ENCODE measurements at regions not wholly inside any gene's neighbourhood (a gene's known extent, or its start where the extent isn't known, plus 50 kb on each side); places are given as distances from the start of the nearest gene placed in this dataset.
A peak's percentile ranks its signal among the peaks of the same experiment; 100 is the strongest.

DNA sequence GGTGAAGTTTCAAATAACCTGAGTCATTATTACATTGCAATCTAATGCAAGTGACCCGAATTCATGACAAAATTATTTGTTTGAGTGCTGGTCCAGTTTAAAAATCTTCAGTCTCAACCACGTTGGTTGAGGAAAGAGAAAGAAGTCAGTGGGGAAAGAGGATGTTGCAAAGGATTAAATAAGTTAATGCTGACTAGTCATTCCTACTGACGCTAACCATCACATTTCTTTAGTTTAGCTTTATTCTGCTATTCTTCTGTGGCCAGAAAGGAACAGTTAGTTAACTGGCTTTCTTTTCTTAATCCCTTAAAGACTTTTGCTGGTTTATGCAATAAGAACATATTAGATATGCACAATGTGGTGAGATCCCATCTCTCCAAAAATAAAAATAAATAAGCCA, 143.8 kb upstream of the FAM83B start:
- no peaks in the 10 kb centered on the region for H3K4me1 ChIP-seq (ENCODE audit: control insufficient read depth, insufficient read depth, low read length)
- DNase-seq: no peak
- WGBS (ENCODE audit: insufficient coverage): no CpG with 5 or more reads among the region's 3 CpGs
- H3K9me3 ChIP-seq (replicated peaks; ENCODE audit: control insufficient read depth, low read depth, low read length): no peaks in the 10 kb centered on the region
- H3K27ac ChIP-seq (ENCODE audit: low read length): no peak overlapping the region
- H3K36me3 ChIP-seq (ENCODE audit: control insufficient read depth, insufficient read depth, low read length): no peaks in the 10 kb centered on the region
- H3K27me3 ChIP-seq (ENCODE audit: control insufficient read depth, insufficient read depth, low read length): no peaks in the 10 kb centered on the region
- no peak overlapping the region for H3K4me3 ChIP-seq (ENCODE audit: low read length)

DNA sequence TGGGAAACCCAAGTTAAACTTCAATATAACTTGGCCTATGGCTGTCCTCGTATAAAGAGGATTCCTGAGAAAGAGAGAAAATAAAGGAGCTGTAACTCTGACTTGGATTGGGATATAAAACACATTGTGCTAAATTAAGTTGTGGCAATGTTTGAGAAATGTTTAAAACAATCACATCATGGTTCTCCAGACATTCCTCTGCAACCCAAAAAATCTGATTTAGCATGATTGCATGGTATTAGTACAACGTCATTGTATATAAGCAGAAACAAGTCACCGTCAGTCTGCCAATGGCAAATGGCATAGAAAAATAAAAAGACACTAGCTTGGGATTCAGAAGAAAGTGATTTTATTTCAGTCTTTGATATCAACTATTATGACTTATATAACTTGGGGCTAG, 140.2 kb upstream of the FAM83B start:
- no peak for DNase-seq
- WGBS (ENCODE audit: insufficient coverage): no CpG with 5 or more reads among the region's 3 CpGs
- H3K36me3 ChIP-seq (ENCODE audit: control insufficient read depth, insufficient read depth, low read length): no peaks in the 10 kb centered on the region
- H3K27me3 ChIP-seq (ENCODE audit: control insufficient read depth, insufficient read depth, low read length): no peaks in the 10 kb centered on the region
- no peak overlapping the region for H3K27ac ChIP-seq (ENCODE audit: low read length)
- H3K4me1 ChIP-seq (ENCODE audit: control insufficient read depth, insufficient read depth, low read length): peaks cover 2% of the 10 kb centered on the region
- H3K4me3 ChIP-seq (ENCODE audit: low read length): no peak overlapping the region
- no peaks in the 10 kb centered on the region for H3K9me3 ChIP-seq (replicated peaks; ENCODE audit: control insufficient read depth, low read depth, low read length)

DNA sequence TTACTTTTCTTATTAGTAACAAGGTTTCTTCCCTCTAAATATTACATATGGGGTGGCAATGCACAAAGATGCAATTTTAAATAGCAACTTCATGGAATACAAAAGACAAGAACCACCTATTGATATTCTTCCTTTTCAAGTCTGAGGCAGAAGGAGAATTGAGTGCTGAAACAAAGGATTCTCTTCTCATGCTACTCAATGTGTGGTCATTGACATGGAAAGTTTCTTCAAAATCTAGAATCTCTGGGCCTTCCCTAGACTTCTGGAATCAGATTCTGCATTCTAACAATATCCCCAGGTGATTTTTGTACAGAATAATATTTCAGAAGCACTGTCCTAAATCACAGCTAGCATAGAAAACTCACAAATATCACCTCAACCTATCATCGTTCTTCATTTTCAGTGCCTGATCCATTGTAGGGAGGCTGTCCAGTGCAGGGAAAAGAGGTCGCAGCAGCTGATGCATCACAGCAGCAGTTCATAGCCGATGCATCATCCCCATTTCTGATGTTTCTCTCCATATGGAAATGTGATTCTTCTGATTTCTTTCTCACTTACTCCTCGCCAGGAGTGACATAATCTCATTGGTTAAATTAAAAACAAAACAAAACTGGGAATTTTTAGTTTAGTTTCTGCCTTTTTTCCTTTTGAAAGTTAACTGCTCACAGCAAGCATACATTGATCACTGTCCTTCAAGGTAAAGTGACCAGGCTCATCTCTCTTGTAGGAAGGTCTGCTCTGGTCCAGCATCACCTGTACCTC, 139.5 kb upstream of the FAM83B start:
- DNase-seq: peak; percentile 85
- WGBS (ENCODE audit: insufficient coverage): no CpG with 5 or more reads among the region's 4 CpGs
- peak overlapping the region; percentile 87 for H3K27ac ChIP-seq (ENCODE audit: low read length)
- peaks cover 2% of the 10 kb centered on the region for H3K4me1 ChIP-seq (ENCODE audit: control insufficient read depth, insufficient read depth, low read length)
- no peaks in the 10 kb centered on the region for H3K27me3 ChIP-seq (ENCODE audit: control insufficient read depth, insufficient read depth, low read length)
- H3K36me3 ChIP-seq (ENCODE audit: control insufficient read depth, insufficient read depth, low read length): no peaks in the 10 kb centered on the region
- no peaks in the 10 kb centered on the region for H3K9me3 ChIP-seq (replicated peaks; ENCODE audit: control insufficient read depth, low read depth, low read length)
- H3K4me3 ChIP-seq (ENCODE audit: low read length): no peak overlapping the region

DNA sequence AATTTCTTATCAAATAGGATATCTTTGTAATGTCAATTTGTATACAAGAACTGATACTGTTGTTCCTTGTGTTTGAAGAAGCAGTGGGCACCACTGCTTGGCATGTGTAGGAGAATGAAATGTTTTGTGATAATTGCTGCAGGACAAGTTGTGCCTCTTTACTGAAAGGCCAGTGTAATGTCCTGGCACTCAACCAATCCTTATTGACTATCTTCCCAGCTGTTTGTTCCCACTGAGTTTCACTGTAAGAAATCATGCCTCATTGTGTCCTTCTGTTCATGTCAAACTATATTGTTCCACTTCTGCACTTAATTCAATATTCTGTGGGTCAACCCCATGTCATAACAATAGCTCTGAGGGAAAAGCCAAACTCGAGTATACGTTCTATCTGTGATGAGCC, 136.1 kb upstream of the FAM83B start:
- DNase-seq: peak; percentile 81
- peaks cover 2% of the 10 kb centered on the region for H3K4me1 ChIP-seq (ENCODE audit: control insufficient read depth, insufficient read depth, low read length)
- no peak overlapping the region for H3K27ac ChIP-seq (ENCODE audit: low read length)
- WGBS (ENCODE audit: insufficient coverage): no CpG with 5 or more reads among the region's 2 CpGs
- H3K36me3 ChIP-seq (ENCODE audit: control insufficient read depth, insufficient read depth, low read length): no peaks in the 10 kb centered on the region
- H3K27me3 ChIP-seq (ENCODE audit: control insufficient read depth, insufficient read depth, low read length): no peaks in the 10 kb centered on the region
- H3K9me3 ChIP-seq (replicated peaks; ENCODE audit: control insufficient read depth, low read depth, low read length): no peaks in the 10 kb centered on the region
- H3K4me3 ChIP-seq (ENCODE audit: low read length): no peak overlapping the region

DNA sequence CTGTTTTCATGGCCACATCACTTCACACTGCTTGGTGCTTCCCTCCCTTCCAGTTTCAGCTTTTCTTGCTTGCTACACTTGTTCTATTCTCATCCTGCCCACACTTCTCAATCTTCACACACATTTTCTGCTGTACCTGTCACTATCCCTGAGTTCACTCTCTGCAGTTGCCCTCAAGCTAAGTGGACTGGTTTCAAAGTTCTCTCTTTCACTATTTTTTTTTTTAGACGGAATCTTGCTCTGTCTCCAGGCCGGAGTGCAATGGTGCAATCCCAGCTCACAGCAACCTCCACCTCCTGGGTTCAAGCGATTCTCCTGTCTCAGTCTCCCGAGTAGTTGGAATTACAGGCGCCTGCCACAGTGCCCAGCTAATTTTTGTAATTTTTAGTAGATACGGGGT, 130.6 kb upstream of the FAM83B start:
- Histone ChIP-seq H3K36me3 (ENCODE audit: control insufficient read depth, insufficient read depth, low read length) (no peaks in the 10 kb centered on the region), H3K4me3 (ENCODE audit: low read length) (no peak overlapping the region), H3K27me3 (ENCODE audit: control insufficient read depth, insufficient read depth, low read length) (no peaks in the 10 kb centered on the region), H3K27ac (ENCODE audit: low read length) (no peak overlapping the region), H3K4me1 (ENCODE audit: control insufficient read depth, insufficient read depth, low read length) (no peaks in the 10 kb centered on the region), H3K9me3 (replicated peaks; ENCODE audit: control insufficient read depth, low read depth, low read length) (no peaks in the 10 kb centered on the region)
- WGBS (ENCODE audit: insufficient coverage): 93% methylated on average over 6 of the region's 6 CpGs
- DNase-seq: no peak

DNA sequence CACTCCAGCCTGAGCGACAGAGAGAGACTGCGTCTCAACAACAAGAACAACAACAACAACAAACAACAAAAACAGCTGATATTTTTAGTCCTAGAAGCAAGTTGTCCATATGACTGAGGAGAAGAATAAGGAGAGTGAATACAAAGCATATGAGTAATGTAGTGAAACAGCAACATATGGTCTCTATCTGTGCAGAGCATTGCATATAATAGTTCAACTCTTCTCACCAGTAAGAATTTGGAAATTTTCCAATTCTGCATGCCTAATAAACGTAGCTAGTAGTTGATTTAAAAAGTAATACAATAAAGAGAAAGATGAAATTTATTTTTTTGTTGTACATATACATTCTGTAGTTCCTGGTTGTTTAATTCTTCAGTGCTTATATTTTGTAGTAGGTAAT, 129.7 kb upstream of the FAM83B start:
- no peaks in the 10 kb centered on the region for H3K27me3 ChIP-seq (ENCODE audit: control insufficient read depth, insufficient read depth, low read length)
- H3K4me3 ChIP-seq (ENCODE audit: low read length): no peak overlapping the region
- WGBS (ENCODE audit: insufficient coverage): no CpG with 5 or more reads among the region's 3 CpGs
- no peaks in the 10 kb centered on the region for H3K4me1 ChIP-seq (ENCODE audit: control insufficient read depth, insufficient read depth, low read length)
- DNase-seq: peak; percentile 64
- H3K9me3 ChIP-seq (replicated peaks; ENCODE audit: control insufficient read depth, low read depth, low read length): no peaks in the 10 kb centered on the region
- H3K27ac ChIP-seq (ENCODE audit: low read length): no peak overlapping the region
- no peaks in the 10 kb centered on the region for H3K36me3 ChIP-seq (ENCODE audit: control insufficient read depth, insufficient read depth, low read length)

DNA sequence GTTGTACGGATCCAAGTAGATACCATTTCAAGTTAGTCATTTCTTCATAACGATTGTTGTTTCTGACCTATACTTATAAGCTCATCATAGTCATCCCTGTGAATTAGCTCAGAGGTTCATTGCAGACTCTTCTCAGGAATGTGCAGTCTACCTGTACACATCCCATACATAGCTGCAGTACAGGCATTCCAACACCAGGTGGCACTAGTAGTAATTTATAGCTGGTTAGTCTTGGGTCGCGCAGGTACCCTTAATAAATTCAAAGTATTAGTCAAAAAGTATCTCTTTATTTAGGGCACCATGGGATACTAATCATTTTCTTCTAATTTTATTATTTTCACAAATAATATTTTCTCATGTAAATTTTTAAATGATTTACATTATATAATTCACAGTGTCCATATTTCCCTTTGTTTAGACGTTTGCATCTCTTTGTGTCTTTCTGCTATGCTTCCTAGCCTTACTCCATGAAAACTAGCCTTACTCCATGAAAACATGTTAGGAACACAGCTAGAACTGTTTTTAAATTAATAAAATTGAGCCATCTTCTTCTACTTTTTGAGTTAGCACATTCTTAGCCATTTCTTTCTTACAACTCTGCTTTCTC, 128.6 kb upstream of the FAM83B start:
- WGBS (ENCODE audit: insufficient coverage): no CpG with 5 or more reads among the region's 5 CpGs

DNA sequence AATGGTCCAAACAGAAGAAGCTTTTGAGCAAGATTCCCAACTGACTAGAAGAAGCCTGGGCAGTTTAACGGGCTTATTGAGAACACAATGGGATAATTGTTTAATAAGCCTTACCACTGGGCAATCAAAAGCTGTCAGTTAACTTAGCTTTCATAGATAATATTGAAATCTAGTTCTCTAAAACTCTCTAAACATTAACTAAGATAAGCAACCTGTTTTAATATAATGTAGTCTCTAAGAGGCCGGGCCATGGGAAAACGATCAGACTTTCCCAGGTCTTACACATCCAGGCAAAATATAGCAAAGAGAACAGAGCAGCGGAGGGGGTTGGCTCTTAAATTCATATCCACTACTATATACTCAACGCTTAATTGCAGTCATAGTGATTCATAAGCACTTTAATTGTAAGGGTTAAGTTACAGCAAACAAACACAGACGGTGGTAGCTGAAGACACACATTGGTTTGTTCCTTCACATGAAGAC, 128.0 kb upstream of the FAM83B start:
- no peak overlapping the region for H3K4me3 ChIP-seq (ENCODE audit: low read length)
- no peaks in the 10 kb centered on the region for H3K4me1 ChIP-seq (ENCODE audit: control insufficient read depth, insufficient read depth, low read length)
- no peak overlapping the region for H3K27ac ChIP-seq (ENCODE audit: low read length)
- no peaks in the 10 kb centered on the region for H3K36me3 ChIP-seq (ENCODE audit: control insufficient read depth, insufficient read depth, low read length)
- no peaks in the 10 kb centered on the region for H3K27me3 ChIP-seq (ENCODE audit: control insufficient read depth, insufficient read depth, low read length)
- no peaks in the 10 kb centered on the region for H3K9me3 ChIP-seq (replicated peaks; ENCODE audit: control insufficient read depth, low read depth, low read length)
- no CpG with 5 or more reads among the region's 6 CpGs for WGBS (ENCODE audit: insufficient coverage)
- no peak for DNase-seq

More for the DNA sequence above, 128.6 kb upstream of the FAM83B start:
- H3K36me3 ChIP-seq (ENCODE audit: control insufficient read depth, insufficient read depth, low read length): no peaks in the 10 kb centered on the region
- no peaks in the 10 kb centered on the region for H3K9me3 ChIP-seq (replicated peaks; ENCODE audit: control insufficient read depth, low read depth, low read length)
- H3K4me1 ChIP-seq (ENCODE audit: control insufficient read depth, insufficient read depth, low read length): no peaks in the 10 kb centered on the region
- DNase-seq: peak; percentile 37
- no peak overlapping the region for H3K4me3 ChIP-seq (ENCODE audit: low read length)
- no peak overlapping the region for H3K27ac ChIP-seq (ENCODE audit: low read length)
- no peaks in the 10 kb centered on the region for H3K27me3 ChIP-seq (ENCODE audit: control insufficient read depth, insufficient read depth, low read length)

DNA sequence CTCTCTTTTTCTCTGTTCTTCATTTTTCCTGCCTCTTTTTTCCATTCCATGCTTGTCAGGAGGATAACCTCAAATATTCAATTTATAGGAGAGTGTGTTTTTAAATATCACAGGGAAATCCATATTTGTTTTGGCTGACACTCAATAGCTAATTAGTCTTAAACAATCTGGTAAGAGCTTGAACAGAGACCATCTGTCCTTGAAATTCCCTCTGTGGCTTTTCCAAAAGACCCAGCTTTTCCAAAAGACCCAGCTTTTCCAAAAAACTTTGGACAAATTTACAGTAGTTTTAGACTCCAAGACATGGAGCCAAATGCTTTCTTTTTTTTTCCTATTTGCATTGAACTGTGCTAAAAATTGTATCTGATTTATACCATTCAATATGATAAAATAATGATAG, 127.4 kb upstream of the FAM83B start:
- H3K36me3 ChIP-seq (ENCODE audit: control insufficient read depth, insufficient read depth, low read length): no peaks in the 10 kb centered on the region
- H3K4me3 ChIP-seq (ENCODE audit: low read length): no peak overlapping the region
- H3K27ac ChIP-seq (ENCODE audit: low read length): no peak overlapping the region
- no peaks in the 10 kb centered on the region for H3K27me3 ChIP-seq (ENCODE audit: control insufficient read depth, insufficient read depth, low read length)
- peak; percentile 76 for DNase-seq
- H3K4me1 ChIP-seq (ENCODE audit: control insufficient read depth, insufficient read depth, low read length): no peaks in the 10 kb centered on the region
- no peaks in the 10 kb centered on the region for H3K9me3 ChIP-seq (replicated peaks; ENCODE audit: control insufficient read depth, low read depth, low read length)

DNA sequence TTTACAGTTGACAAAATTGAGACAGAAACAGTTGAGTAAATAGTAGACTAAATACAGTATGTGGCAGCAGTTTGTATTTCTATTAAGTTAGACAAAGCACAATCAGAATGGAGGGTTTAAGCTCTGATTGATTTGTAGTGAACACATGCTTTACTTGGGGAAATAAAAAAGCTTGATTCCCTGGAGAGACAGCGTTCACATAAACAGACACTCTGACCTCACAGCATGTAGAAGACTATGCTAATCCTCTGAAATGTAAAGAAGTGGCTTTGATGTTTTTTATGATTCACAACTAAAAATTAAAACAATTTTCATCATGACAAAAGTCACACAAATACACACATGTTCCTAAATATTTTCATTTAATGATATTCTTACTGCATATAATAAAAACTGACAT, 126.9 kb upstream of the FAM83B start:
- no CpG with 5 or more reads among the region's 1 CpG for WGBS (ENCODE audit: insufficient coverage)
- no peak for DNase-seq
- H3K27me3 ChIP-seq (ENCODE audit: control insufficient read depth, insufficient read depth, low read length): no peaks in the 10 kb centered on the region
- no peak overlapping the region for H3K27ac ChIP-seq (ENCODE audit: low read length)
- H3K4me1 ChIP-seq (ENCODE audit: control insufficient read depth, insufficient read depth, low read length): no peaks in the 10 kb centered on the region
- no peaks in the 10 kb centered on the region for H3K36me3 ChIP-seq (ENCODE audit: control insufficient read depth, insufficient read depth, low read length)
- H3K4me3 ChIP-seq (ENCODE audit: low read length): no peak overlapping the region
- H3K9me3 ChIP-seq (replicated peaks; ENCODE audit: control insufficient read depth, low read depth, low read length): no peaks in the 10 kb centered on the region
